AG04450 (cell line): ENCODE measurements at regions not wholly inside any gene's neighbourhood (a gene's known extent, or its start where the extent isn't known, plus 50 kb on each side); places are given as distances from the start of the nearest gene placed in this dataset.

Experiments
- CTCF ChIA-PET: fragments of 300-600, 350-600 bp; formaldehyde crosslinking; extraction: SDS; loops from one replicate; lab custom pipeline; 2022; ENCODE audit warnings: antibody characterized with exemption, inconsistent platforms; lab: Charles Lee
- POLR2A ChIA-PET: fragments of 350-600 bp; formaldehyde crosslinking; extraction: SDS; loops from one replicate; lab custom pipeline; 2021; ENCODE audit warnings: antibody characterized with exemption, inconsistent platforms; lab: Yijun Ruan, JAX
- DNase-seq: peaks from one replicate; pipeline ENCODE4 v3.0.0-alpha.2; 2011; ENCODE audit warnings: low read depth, low spot score
- H3K27ac ChIP-seq: one replicate; pipeline ENCODE4 v1.5.1; 2012; ENCODE audit warnings: low read depth, low read length, control low read depth
- H3K27me3 ChIP-seq: one replicate; pipeline ENCODE4 v1.6.0; 2012; ENCODE audit warnings: low read length; ENCODE audit not compliant: control insufficient read depth, insufficient read depth
- H3K4me3 ChIP-seq: 2 replicates; pipeline ENCODE4 v1.5.1; 2011; ENCODE audit warnings: mild to moderate bottlenecking, low read depth, low read length, control low read depth
- H3K9me3 ChIP-seq: 2 replicates; pipeline ENCODE4 v1.5.1; 2012; ENCODE audit warnings: low read length; ENCODE audit not compliant: control insufficient read depth, insufficient read depth
- CTCF ChIP-seq: IDR thresholded peaks from 2 replicates; pipeline ENCODE4 v1.5.1; 2011; ENCODE audit warnings: low read depth, low read length, control low read depth, inconsistent platforms

- ChIA-PET CTCF (no interaction called here), POLR2A (no interaction called here)
- no peak for TF ChIP-seq CTCF
- H3K4me3 ChIP-seq = no peak overlapping the region
- no peaks in the 10 kb centered on the region for H3K9me3 ChIP-seq
- no peaks in the 10 kb centered on the region for H3K27me3 ChIP-seq
- DNase-seq = no peak
- no peak overlapping the region for H3K27ac ChIP-seq
Measured at GRCh38 chr4:185945906-185946305, 123.0 kb upstream of the TLR3 start.

DNA sequence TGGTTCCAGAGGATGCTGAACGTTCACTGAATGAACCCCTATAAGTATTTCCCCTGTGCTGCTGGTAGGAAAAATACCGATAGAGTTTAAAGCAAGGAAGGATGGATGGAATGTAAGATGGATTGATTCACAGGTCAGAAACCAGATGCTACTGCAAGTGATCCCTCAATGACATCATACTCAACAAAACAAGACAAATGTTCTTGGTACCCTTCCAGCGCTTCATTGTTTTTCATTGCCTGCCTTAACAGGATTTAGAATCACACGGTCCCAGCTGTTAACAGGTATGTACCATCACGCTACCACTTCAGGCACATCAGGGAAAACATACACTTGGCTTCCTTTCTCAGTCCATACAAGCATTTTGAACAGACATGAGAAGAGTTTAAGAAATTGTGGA, 118.1 kb upstream of the TLR3 start:
- POLR2A ChIA-PET = no interaction called here
- CTCF ChIA-PET = no interaction called here
- no peak overlapping the region for H3K27ac ChIP-seq
- no peak for TF ChIP-seq CTCF
- no peak for DNase-seq
- no peak overlapping the region for H3K4me3 ChIP-seq
- H3K27me3 ChIP-seq = no peaks in the 10 kb centered on the region
- H3K9me3 ChIP-seq = no peaks in the 10 kb centered on the region

- Histone ChIP-seq H3K9me3 (no peaks in the 10 kb centered on the region), H3K27me3 (no peaks in the 10 kb centered on the region), H3K27ac (no peak overlapping the region), H3K4me3 (no peak overlapping the region)
- DNase-seq = no peak
- ChIA-PET POLR2A (no interaction called here), CTCF (no interaction called here)
- TF ChIP-seq CTCF = no peak
Measured at GRCh38 chr4:185955151-185955770, 113.7 kb upstream of the TLR3 start.

GRCh38 chr4:185955826-185956543, 113.0 kb upstream of the TLR3 start:
- H3K27me3 ChIP-seq = no peaks in the 10 kb centered on the region
- no peaks in the 10 kb centered on the region for H3K9me3 ChIP-seq
- H3K4me3 ChIP-seq = no peak overlapping the region
- TF ChIP-seq CTCF = no peak
- ChIA-PET CTCF (no interaction called here), POLR2A (no interaction called here)
- DNase-seq = no peak
- no peak overlapping the region for H3K27ac ChIP-seq

- ChIA-PET CTCF (no interaction called here), POLR2A (no interaction called here)
- TF ChIP-seq CTCF = no peak
- DNase-seq = no peak
- no peaks in the 10 kb centered on the region for H3K9me3 ChIP-seq
- H3K4me3 ChIP-seq = no peak overlapping the region
- no peak overlapping the region for H3K27ac ChIP-seq
- no peaks in the 10 kb centered on the region for H3K27me3 ChIP-seq
Measured at GRCh38 chr4:185956544-185956940, 112.4 kb upstream of the TLR3 start.
